ENCODE measurements at regions not wholly inside any gene's neighbourhood (a gene's known extent, or its start where the extent isn't known, plus 50 kb on each side); places are given as distances from the start of the nearest gene placed in this dataset.
"Not testable (repeated sequence)": the region's sequence is repeated elsewhere in the genome, so short reads cannot be mapped to it uniquely, and the experiment has no call there.

DNA sequence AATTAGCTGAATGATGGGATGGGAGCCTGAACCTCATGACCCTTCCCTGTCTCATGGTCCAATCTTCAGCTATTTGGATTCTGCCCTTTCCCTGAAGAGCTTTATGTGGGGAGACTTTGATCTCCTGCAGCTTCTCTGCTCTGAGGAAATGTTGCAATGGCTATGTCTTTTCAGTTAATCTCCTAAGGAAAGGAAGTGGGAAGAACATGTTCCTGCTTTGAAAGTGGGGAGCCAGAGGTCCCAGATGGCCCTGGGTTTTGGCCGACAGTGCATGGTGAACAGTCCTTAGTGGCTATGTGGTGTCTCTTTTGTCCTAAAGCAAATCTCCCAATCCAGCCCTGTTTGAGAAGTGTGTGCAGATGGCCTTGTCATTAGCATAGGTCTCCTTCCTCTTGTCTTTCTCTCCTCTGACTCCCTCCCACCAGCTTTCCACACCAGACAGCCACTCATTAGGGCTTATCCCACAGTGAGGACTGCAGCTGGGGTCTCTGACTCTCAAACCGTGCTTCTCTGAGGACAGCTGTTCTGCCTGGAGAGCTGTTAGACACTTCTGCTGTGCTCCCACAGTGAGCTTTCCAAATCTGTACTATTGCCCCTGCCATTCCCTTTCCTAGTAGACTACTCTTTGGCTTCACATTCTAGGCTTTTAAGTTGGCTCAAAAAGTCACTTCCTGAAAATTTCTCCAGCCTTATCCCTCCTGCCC, 365.8 kb upstream of the UMPS start:
- DNase-seq (ENCODE audit: low read depth), result no peak

DNA sequence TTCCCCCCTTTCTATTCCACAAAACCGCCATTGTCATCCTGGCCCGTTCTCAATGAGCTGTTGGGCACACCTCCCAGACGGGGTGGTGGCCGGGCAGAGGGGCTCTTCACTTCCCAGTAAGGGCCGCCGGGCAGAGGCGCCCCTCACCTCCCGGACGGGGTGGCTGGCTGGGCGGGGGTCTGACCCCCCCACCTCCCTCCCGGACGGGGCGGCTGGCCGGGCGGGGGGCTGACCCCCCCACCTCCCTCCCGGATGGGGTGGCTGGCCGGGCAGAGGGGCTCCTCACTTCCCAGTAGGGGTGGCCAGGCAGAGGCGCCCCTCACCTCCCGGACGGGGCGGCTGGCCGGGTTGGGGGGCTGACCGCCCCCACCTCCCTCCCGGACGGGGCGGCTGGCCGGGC, 363.6 kb upstream of the UMPS start:
- DNase-seq (ENCODE audit: low read depth), result not testable (repeated sequence)

DNA sequence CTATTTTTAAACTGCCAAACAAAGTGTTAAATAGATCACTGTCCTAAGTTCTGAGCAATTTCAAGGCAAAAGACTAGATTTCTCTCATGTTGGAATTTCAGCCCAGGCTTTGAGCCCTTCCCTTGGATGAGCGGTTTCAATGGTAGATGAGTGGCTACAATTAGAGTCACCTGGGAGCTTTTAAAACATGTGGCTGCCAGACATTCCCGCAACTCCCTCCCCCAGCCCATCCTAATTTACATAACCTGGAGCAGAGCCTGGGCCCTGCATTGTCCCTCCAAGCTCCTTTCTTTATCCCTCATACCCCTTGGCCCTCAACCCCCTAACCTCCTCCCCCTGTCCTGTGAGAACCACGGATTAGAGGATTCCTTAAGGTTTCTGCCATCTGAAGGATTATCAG, 357.5 kb upstream of the UMPS start:
- no peak for DNase-seq (ENCODE audit: low read depth)

DNA sequence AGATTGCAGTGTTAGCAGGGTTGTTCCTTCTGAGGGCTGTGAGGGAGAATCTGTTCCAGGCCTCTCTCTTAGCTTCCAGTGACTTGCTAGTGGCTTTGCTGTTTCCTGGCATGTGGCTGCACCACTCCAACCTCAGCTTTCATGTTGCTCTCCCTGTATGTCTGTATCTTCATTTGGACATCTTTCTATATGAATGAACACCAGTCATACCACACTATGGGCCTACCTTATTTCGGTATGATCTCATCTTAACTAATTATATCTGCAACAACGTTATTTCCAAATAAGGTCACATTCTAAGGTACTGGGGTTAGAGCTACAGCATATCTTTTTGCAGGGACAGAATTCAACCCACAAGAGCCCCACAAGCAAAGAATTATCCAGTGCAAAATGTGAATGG, 356.7 kb upstream of the UMPS start:
- no peak for DNase-seq (ENCODE audit: low read depth)

DNA sequence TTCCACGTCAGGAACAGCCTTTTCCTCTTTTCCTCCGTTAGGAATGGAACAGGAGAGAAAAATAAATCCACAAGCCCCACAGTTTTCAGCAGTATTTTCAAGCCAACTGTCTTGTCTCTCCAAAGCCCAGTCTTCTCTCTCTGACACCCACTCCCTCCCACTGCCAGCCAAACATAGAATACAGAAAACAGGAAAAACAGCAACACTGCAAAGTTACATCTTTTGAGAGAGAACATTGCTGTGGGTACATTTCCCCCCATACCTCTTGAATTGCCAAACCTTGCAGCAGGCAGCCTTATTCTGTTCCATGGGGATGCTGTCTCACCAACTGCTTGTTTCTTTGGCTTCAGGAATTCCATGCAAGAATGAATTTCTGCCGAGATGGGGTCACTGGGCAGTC, 355.7 kb upstream of the UMPS start:
- no peak for DNase-seq (ENCODE audit: low read depth)

DNA sequence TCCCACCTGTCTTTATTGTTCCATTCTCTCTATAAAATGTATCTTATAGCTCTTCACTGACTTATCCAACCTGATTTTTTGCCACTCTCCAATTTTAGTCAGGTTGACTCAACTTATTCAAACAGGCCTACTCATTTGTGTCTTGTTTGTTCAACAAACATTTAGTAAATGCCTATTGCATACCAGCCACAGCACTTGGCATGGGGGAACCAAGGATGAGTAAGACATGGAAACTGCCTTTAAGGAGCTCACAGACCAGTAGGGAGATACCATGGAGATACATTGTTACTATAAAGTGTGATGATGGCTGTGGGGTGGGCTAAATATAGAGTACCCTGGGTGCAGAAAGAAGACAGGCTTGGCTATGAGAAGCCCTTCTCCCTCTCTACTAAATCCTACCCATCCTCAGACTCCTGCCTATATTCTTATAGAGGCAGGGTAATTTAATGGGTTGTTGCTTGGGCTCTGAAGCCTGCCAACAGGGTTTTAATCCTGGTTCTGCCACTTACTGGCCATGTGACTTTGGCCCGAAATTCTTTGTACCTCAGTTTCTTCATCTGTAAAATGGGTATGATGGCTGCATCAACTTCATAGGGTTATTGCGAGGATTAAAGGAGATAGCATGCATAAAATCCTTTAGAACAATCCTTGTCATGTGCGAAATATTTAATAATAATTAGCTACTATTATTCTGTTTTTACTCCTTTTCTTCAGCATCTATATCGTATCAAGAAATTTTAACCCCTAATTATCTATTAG, 348.5 kb upstream of the UMPS start:
- DNase-seq (ENCODE audit: low read depth), result no peak

DNA sequence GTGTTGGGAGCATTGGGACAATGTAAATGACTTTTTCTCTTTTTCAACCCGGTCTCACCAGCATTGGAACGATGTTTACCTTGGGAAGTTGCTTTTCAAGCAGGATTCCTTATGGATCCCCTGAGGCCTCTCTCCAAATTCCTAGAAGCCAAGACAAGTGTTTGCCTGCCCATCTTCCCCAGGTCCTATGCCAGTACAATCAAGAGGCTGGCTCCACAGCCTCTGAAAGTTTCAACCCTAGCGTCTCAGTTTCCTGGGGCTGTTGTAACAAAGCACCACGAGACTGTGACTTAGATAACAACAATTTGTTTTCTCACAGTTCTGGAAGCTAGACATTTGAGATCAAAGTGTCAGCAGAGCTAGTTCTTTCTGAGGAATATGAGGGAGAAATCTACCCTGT, 347.2 kb upstream of the UMPS start:
- no peak for DNase-seq (ENCODE audit: low read depth)

DNA sequence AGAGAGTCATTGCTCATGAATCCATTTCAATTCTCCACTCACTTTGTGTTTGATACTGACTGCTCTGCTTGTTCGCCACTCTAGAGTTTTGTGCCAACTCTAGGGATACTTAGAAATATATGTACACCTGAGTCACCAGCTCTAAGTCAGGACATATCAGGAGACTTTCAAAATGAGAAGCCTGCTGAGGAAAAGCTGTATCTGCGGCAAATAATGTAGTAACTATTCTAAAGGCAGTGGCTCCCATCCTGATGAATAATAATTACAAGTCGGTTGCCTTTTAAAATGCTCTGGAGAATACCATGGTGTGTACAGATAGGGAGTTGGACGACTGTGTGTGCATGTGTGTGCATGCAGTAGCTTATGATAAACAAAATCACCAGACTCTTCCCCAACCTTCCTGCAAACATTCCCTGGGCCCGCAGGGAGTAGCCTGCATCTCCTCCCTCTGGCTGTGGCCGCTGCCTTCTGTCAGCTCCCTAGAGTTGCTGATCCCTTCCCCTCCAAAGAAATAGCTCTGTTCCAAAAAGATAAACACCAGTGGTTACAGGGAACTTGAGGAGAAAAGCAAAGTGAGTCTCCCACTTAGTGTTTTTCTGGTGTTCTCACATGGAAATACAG, 346.3 kb upstream of the UMPS start:
- no peak for DNase-seq (ENCODE audit: low read depth)

DNA sequence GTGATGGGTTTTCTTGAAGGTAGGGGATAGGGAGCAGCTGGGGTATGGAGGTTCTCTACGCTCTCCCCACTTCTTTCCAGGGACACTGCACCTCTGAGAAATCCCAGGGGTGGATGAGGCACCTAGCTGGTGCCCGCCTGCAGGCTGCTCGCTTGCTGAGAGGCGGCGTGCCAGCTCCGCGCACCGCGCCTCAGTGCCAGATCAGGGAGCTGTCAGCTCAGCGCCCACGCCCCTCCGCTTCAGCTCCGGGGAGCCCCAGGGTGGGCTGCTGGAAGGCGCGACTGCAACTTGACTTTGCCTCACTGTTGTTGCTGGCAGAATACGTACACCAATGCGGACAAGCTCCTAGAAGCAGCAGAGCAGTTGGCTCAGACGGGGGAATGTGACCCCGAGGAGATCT, 345.7 kb upstream of the UMPS start:
- no peak for DNase-seq (ENCODE audit: low read depth)

DNA sequence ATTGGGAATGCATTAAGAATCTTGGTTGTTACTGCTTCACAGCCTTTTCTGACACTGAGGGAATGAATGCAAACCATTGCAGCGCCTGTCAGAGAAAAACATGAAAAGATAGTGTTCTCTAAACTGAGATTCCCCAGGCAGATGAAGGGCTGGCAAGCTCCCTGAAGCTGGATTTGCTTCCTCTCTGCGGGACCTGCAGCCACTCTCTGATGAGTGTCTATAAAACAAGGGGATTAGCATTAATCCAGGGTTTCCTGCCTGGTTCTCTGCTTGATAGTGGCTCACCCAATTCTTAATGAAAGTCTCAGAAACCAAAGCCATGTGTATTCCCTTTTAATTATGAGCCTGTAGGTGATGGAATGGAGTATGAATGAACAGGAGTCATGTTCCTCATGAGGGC, 344.3 kb upstream of the UMPS start:
- DNase-seq (ENCODE audit: low read depth), result no peak

DNA sequence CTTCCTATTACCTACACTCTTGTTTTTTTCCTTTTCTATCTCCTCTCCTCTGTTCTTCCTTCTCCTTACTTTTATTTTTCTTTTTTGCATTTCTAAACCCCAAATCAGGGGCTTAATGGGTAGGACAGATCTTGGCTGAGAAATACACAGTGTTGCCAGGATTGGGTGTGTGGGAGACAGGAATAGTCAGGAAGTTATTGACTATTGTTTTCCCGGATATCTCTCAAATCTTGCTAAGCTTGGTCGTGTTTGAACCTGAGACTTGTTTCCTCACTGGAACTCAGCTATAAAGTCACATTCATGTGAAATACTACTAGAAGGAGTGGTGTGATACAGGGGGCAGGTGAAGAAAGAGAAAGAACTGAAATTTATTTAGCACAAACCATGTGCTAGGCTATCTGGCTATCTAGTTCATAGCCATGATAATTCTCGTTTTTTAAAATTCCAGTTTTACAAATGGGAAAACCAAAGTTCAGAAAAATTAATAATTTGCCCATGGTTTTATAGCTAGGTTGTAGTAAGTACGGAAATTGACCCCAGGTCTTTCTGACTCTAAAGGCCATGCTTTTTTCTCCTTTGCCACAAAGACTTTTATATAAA, 343.2 kb upstream of the UMPS start:
- no peak for DNase-seq (ENCODE audit: low read depth)

DNA sequence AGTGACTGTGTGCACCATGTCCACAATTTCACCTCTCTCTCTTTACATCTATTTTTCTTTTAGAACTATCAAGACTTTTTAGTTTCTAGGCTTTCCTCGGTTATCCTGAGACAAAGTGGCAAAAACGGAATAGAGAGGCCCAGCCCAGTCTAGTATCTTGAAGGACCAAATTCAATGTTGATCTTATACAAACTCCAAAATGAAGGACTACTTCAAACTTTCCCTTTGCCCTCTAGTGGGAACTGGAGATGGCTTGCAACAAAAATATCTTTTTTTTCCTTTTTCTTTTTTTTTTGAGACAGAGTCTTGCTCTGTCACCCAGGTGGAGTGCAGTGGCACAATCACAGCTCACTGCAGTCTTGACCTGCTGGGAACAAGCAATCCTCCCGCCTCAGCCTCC, 338.5 kb upstream of the UMPS start:
- no peak for DNase-seq (ENCODE audit: low read depth)

DNA sequence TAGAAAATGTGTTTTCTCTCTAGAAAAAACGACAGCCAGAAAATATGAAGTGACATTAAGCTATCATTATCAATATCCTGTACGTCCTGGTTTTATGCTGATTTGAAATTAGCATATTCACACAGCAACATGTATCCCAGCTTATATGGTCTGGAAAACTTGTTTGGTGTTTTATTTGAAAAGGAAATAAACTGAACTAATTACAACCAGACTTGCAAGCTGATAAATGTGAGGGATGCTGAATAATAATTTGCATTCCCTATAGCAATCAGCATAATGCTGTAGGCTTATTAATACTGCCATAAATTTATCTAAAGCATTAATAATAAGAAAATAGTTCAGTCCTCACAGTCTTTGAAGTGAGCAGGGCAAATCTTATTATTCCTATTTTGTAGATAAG, 336.9 kb upstream of the UMPS start:
- no peak for DNase-seq (ENCODE audit: low read depth)

DNA sequence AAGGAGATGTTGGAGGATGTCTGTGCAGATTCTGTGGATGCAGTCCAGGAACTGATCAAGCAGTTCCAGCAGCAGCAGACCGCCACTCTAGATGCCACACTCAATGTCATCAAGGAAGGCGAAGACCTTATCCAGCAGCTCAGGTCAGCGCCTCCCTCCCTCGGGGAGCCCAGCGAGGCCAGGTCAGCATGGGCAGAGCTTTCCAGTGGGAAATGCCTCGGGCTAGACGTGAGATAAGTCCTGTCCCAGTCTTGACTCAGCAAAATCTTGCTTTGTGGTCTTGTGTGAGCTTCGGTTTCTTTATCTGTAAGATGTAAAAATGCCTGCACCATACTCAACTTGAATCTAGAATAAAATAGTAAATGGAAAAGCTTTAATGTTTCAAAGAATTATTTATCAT, 335.1 kb upstream of the UMPS start:
- DNase-seq (ENCODE audit: low read depth), result no peak

DNA sequence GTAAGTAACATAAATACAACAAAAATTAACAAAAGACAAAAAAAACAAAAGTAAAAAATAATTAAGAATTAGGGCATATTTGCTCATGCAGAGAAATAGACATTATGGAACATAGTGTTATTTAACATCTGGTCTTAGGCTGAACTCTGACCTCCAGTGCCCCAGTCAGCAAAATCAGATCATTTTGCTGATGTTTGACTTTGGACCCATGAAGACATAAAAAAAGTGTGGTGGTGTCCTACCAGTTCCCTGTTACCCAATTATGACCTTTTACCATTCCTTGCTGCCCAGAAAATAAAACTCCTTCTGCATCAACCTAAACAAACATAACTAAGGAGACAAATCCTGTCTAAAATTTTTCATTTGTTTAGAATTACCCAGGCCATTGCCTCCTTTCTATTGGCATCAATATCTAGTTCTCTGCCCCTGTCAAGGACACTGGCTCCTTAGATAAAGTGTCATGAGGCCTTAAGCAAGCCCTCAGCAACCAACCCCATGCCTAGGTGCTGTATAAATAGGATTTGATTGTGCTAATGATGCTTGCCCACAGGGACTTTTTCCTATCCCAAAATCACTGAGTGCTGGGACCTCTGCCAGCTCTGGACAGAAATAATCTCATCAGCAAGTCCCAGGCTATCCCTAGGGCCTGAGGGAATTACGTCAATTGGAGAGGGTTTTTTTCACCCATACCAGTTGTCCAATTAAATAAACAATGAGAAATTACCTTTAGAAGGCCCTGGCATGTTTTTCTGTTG, 334.5 kb upstream of the UMPS start:
- DNase-seq (ENCODE audit: low read depth), result no peak

DNA sequence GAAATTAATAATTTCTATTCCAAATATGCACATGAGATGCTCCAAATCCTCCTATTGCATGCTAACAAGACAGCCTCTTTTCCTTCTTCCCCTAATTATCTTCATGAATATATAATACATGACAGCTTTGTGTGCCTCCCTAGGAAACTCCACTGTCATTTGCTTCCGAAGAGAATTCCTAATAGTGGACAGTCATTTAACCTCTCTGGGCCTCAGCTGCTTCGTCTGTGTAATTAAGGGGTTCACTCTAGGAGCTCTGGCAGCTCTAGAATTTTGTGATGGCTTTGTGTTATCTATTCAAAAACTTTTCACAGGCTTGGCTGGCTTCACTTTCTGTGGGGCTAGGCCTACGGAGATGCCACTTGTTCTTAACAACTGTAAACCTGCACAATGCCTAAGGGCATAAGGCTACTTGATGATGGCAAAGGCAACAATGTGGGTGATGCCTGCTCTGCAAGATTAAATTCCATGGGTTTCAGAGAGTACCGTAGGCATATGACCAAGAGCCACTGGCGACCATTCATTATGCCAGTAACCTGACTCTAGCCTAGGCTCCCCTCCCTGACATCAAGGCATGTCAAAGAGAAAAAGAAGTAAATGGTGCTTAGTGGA, 333.8 kb upstream of the UMPS start:
- DNase-seq (ENCODE audit: low read depth), result no peak

DNA sequence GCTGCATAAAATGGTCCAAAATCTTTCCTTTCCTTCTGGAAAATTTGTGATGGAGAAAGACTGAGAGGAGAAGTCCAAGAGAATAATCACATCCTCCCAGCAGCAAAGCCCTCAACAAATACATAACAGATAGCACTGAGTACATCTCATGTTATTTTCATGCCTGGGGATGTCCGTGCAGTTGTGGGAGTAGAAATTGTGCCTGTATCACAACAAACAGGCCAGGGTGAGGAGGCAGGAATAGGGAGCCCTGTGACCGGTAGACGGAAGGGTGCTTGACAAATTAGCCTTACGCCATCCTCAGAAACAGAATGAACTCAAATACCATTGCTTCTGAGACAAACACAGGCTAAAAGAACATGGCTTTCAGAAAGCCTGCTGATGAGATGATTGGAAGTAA, 333.2 kb upstream of the UMPS start:
- no peak for DNase-seq (ENCODE audit: low read depth)

DNA sequence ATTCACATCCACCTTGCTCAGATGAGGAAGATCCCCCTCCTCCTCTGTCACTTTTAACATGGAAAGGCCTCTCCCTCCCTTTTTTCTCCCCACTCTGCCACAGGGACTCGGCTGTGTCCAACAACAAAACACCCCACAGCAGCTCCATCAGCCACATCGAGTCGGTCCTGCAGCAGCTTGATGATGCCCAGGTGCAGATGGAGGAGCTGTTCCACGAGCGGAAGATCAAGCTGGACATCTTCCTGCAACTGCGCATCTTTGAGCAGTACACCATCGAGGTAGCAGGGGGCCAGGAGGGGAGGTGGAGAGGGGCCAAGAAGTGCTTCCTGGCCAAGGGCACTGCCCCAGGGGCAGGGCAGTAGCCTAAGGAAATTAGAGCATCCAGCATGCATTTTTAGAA, 331.7 kb upstream of the UMPS start:
- DNase-seq (ENCODE audit: low read depth), result no peak

DNA sequence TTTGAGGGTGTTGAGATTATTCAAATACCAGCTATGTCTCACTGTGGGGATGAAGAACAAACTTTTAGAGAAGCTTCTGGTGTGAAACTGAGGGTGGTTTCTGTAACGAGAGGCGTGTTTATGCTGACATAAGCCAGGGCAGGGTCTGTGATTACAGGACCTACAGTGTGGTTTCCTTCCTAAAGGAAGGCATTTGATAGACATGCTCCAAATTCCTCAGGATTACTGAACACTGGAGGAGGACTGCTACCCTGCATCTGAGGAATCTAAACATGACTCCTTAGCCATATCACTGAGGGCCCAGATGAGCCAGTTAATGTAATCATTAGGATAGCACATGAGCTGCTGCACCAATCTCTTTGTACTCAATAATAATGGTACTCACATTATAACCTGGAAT, 328.4 kb upstream of the UMPS start:
- no peak for DNase-seq (ENCODE audit: low read depth)

DNA sequence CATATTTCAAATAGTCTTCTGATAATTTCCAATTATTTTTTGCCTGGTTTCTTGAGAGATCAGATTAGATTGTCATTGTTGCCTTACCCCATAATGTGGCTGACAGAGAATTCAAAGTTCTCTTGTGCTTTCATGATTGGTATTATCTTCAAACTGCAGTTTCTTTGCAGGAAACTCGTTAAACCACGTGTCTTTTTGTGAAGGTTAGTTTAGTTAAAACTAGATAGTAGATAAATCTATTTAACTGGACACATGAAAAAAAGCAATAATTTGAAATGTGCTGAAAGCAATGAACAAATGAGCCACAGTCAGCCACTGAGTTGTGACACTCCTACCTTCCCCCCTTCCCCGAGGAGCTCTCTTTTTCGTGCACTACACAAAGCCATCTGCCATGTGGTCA, 327.5 kb upstream of the UMPS start:
- DNase-seq (ENCODE audit: low read depth), result no peak

DNA sequence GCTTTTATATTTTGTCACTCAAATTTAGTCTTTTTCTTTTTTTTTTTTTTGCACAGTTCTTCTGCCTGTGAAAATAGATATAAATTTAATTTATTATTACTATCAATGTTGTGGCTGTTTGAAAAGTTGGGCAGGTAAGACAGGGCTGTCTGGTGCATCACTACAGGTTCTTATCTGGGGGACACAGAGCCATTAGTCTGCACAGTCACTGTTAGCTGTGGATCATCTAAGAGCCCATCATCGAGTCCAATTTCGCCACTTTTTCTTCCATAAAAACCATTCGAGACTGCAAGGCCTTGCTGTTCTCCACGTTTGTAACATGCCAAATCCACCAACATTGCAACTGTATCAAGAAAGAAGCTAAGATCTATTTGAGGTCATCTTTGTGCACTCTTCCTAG, 325.6 kb upstream of the UMPS start:
- no peak for DNase-seq (ENCODE audit: low read depth)

DNA sequence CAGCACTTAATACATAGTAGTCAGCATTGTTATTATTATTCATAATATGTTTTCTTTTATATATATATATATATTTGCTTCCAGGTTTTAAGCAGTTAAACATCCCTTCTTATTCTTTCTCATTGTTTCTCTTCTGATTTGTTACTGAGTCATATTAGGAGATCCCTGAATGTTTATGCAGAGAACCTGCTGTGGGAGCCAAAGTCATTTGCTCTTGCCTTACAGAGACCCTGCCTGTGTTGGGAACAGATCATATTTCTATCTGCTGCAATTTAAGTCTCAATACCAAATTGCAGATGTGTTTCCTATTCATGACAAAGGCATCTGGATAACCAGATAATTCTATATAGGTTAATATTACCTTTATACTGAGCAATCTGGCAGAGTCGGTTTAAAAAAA, 323.0 kb upstream of the UMPS start:
- DNase-seq (ENCODE audit: low read depth), result no peak
